8988T (cell line): ENCODE measurements at regions not wholly inside any gene's neighbourhood (a gene's known extent, or its start where the extent isn't known, plus 50 kb on each side); places are given as distances from the start of the nearest gene placed in this dataset.

Experiments used
- DNase-seq: peaks from one replicate; pipeline ENCODE4 v3.0.0; 2011

DNA sequence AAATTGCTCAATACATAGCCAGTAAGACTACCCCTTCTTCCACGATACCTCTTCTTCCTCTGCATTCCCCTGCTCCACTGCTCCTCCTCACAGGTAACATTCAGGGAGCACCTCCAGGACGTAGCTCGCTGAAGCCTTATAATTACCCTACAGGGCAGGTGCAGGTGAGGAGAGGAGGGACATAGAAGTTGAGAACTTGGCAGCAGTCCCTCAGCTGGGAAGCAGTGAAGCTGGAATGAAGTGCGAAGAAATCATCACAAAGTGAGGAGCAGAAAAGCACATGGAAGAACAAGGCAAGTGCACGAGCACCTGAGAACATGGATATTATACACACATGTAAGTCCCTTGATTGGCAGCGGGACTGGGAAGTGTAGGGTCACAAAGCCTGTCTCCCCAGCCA lies 118.2 kb downstream of the HSD17B3 start:
- no peak for DNase-seq

DNA sequence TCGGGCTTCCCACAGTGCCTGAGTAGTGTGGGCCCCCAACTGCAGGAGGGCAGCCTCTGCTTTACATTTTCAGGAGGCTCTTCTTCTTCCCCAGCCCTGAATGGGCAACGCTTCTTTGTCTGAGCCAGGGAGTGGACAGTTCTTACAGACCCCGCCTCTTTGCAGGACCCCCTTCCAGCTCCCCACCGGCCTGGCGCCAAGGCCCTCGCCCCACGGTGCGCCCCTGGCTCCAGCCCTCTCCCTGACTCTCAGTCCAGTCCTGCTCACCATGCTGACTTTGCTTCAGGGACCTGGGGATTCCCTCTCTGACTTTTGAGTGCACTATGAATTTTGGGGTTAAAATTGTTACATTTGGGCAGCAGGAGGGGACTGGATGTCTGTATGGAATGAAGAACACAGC lies 123.8 kb downstream of the HSD17B3 start:
- DNase-seq, result no peak

DNA sequence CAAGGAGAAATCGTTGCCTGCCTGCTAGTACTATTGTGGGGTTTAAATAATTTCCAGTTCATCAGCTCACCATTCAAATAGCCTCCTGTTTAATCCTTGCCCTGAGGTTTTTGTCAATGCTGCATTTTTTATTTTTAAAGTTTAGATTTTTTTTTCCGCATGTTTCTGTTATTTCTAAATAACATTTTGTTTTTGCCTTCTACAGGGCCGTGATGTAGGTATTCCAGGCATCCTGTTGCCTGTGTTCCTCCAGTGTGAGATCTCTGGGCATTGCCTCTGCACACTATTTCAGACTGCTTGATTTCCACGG lies 124.3 kb downstream of the HSD17B3 start:
- DNase-seq, result no peak

DNA sequence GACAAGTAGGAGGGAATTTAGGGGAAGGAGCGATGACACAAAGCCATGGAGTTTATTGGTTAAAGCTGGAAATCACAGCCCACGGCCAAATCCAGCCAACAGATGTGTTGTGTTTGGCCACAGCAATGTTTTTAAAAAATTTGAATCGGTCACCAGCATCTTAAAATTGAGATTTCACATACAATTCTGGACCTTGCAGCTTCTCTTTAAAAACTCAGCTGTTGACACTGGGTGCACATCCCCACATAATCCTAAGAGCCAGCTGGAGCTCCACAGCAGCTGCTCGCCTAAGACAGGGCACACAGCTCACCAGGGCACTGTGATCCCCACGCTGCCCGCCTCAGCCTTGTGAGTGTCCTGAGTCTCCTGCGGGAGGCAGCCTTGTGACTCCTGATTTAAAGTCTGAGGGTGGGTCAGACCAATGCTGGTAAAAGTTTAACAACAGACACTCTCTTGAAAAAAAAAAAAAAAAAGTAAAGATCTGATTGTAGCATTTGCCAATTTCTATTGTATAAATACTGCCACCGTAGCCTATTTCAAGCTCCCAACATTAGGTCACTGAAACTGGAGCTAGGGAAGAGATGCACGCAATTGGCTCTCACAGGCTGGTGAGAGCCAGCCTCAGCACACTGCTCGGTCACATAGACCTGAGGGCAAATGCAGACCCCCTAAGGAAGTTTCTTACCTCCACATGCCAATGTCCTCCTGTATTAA lies 124.8 kb downstream of the HSD17B3 start:
- DNase-seq, result no peak

DNA sequence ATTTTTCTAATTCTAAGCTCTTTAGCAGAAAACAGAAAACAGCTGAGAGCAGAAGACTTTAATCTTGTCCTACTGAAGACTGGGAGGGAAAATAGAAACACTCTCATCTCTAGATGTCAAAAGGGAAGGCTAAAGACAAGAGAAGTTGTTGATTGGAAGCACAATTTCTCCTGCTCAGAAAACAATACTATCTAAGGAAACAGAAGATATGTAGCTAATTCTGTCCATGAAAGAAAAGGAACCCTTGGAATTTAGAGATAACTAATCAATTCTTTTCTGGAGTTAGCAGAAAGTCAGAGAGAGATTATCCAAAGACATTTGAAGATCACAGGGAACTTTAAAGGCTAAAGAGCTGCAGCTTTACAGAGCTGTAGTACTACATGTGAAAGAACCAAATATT lies 126.2 kb downstream of the HSD17B3 start:
- no peak for DNase-seq

DNA sequence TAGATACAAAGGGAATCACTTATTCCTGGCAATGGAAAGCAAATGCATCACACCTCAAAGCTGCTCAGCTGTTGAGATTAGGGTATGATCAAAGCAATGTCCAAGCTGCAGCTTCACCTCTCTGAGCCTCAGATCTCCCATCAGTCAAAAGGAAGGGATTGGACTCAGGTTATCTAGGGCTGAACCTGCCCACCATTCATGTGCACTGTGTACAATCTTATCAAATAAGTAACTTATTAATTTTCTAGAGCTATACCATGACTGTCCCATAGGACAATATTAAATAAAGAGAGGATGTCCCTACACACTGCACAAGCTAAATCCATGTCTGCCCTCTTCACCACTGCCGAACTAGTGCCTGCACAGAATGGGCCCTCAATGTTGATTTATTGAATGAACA lies 127.0 kb downstream of the HSD17B3 start:
- no peak for DNase-seq

DNA sequence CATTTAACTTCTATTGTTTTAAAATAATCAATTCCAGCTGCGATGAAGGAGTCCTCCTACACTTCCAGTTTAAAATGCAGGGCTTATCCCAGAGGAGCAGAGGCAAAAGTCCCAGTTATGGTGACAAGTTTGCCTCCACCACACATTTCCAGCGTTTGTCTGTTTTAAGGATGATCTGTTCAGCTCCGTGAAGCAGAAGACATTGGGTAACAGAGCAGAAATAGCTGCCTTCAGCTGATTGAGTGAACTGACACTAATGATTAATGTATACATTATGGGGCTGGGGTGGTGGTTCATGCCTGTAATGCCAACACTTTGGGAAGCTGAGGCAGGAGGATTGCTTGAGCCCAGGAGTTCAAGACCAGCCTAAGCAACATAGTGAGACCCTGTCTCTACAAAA lies 127.6 kb downstream of the HSD17B3 start:
- no peak for DNase-seq

DNA sequence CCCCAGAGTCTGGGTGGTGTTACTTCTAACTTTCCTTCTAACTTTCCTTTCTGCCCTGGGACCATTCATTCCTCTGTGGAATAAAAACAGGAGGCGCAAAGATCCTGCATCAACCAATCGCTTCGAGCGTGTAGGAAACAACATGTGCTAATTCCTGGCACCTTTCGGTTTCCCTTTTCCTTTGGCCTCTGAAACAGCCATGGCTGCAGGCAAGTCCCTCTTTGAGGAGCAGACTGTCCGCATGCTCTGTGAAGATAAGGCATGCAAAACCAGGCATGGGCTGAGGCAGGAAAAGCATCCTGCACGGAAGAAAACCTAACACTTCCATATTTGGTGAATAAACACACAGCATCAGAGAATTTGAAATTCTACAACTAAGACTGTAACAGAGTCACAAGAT lies 128.3 kb downstream of the HSD17B3 start:
- DNase-seq, result no peak

DNA sequence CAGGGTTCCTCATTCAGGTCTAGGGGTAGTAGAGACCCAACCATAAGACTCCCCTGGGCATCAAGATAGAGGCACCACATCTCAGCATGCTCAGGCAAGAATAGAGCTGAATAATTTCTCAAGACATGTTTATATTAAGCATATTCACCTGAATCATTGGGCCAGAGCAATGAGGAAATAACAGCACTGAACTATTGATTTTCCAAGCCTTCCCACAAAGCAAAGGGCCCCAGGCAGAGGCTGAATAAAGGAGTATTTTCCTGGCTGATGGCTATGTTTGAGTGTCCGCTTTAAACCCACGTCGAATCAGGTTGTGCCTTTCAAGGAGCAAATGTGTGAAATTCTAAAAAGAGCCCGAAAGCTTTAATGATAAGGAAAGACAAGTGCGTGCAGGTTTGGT lies 129.2 kb downstream of the HSD17B3 start:
- DNase-seq, result no peak

DNA sequence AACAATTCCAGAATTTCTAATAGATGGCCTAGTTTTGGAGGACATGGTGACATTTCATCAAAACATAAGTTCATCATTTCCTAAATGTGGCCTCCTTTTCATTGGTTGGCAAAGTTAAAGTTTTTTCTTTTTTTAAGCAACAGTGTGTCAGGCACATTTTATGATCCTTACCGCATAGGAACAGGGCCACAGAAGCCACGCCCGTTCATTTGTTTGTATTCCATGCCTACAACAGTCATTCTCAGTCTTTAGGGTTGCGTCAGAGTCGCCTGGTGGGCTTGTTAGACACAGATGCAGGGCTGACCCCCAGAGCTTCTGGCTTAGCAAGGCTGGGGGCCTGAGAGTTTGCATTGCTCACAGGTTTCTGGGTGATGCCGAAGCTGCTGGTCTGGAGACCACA lies 130.2 kb downstream of the HSD17B3 start:
- no peak for DNase-seq

DNA sequence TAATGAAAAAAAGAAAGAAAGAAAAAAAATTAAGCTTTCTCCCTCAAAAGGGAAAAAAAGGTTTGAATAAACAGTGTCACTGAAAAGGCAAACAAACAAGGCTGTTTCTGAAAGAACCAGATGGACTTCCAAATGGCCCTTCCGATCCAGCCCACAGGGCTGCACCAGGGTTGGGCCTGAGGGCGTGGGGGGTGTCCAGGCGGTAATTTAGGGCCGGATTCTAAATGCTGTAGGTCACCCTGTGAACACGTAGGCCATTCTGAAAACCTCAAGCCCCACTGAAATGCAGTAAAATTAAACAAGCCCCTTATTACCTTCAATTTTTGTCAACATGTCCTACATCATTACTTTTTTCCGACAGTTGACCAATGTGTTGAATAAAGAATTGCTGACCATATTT lies 132.1 kb downstream of the HSD17B3 start:
- no peak for DNase-seq

DNA sequence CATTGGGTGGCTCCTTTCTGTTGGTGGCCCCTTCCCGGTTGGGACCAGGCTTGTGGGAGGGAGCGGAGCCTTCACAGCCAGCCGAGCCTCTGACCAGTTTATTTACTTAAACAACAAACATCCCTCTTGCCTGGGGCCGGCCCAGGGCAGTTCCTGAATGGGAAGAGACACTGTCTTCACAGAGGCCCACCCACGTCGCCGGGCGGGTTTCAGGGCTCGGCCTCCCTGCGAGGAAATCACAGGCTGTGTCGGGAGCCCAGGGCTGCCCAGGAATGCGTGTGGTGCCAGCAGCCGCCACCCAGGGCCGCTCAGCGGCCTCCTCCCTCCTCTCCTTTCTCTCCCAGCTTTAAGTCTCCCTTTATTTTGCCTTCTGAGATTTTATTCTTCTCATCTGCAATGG lies 132.5 kb downstream of the HSD17B3 start:
- DNase-seq, result no peak

DNA sequence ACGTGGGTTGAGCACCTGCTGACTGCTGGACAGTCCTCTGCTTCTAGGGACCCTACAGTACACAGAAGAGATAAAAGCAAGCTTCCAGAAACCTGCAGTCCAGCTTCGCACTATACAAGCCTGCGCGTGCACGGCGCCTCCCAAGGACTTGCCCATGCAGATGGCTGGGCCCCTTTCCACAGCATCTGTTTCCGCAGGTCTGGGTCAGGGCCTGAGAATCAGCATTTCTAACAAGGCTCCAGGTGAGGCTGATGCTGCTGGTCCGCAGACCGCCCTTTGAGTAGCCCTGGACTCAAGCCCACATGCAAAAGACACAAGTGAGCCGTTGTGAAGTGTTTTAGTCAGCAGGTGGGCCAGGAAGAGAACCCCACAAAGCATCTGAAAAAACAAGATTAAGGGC lies 133.1 kb downstream of the HSD17B3 start:
- no peak for DNase-seq

DNA sequence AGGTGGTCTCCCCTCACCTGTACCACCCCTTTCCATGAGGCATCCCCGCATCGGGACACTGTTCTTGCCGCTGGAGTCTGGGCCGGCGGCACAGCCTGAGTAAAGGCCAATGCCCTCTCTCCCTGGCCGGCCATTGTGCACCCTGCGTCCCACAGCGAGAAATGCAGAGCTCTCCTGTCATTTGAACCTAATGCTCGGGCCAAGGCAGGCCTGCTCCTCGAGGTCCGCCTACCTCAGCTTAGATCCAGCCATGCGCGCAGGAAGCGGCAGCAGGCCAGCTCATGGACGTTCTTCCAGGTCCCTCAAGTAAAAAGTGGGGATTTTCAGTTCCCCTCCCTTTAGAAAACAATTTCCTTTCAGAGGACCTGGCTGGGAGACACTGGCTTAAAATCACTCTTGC lies 135.0 kb downstream of the HSD17B3 start:
- no peak for DNase-seq

DNA sequence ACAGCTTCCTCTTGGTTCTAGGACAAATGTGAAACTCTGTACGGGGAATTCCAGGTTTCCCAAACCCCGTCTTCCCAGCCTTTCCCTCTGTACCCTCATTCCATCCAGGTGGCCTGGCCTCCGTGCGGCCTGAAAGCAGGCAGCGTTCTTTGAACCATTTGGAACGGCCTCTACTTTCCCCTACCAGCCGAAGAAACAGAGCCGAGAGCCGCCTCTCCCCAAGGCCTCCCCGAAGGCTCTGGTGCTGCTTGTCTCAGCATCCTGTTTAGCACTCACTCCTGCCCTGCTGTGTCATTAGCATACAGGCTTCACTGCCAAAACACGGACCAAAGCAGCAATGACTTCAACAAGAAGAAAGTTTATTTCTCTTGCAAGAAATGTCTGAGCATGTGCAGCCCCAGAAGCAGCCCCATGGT lies 137.7 kb downstream of the HSD17B3 start:
- DNase-seq, result no peak

DNA sequence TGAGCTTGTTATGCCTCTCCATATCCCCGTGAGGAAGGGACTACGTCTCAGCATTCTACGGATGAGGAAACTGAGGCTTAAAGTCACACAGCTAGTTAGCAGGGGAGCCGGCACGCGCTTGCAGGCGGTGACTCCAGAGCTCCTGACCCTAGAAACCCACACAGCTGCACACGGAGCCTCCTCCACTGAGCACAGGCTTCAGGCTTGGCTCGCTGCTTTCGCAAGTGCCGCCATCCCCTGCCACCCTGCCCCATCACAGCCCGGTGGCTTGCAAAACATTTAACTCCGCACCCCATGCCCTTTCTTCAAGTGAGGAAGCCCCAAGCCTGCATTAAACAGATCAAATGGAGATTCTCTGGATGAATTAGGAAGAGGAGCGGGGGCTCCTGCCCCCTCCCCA lies 138.3 kb downstream of the HSD17B3 start:
- DNase-seq, result no peak

DNA sequence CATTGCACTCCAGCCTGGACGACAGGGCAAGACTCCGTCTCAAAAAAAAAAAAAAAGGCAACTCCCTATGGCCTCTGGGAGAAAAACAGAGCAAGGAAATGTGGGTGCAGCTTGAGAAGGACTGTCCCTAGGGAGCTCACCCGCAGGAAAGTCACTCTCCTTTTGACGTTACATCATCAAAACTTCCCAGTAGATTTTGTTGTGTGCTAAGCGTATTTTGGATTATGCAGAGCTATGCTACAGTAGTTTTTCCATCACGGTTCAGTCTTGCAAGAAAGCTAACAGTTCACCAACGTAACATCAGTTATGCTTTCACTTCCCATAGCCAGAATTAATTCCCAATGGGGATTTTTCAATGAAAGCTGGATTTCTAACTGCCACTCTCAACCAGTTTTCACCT lies 138.8 kb downstream of the HSD17B3 start:
- no peak for DNase-seq

DNA sequence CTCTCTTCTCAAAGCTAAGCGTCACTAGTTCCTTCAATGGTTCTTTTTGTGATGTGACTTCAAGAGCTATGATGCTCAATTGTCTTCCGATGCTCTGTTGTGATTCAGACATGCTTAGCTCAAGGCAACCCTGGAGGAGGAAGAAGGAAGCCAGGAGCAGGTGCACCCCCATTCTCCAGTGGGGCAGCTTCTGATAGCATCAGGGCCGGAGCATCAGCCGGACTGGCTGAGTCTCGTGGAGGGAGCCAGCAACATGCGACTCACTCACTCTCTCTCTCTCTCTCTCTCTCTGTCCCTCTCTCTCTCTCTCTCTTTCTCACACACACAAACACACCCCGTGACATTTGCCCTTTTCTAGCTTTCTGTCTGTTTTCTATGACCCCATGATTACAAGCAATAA lies 140.2 kb downstream of the HSD17B3 start:
- DNase-seq, result no peak

DNA sequence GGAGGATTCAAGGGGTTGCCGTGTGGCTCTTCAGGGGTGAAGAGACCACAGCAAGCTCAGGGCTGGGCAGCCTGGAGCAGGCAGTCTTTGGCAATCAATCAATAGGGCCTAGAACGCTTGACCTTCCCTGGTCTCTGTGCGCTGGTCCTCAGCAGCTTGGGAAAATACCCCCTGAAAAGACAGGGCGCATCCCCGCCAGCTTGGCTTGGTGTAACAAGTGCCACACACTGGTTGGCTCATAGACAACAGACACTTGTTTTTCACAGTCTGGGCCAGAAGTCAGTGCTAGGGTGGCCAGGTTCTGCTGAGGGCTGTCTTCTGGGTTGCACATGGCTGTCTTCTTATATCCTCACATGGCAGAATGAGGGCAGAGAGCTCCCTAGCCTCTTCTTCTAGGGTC lies 141.1 kb downstream of the HSD17B3 start:
- no peak for DNase-seq

DNA sequence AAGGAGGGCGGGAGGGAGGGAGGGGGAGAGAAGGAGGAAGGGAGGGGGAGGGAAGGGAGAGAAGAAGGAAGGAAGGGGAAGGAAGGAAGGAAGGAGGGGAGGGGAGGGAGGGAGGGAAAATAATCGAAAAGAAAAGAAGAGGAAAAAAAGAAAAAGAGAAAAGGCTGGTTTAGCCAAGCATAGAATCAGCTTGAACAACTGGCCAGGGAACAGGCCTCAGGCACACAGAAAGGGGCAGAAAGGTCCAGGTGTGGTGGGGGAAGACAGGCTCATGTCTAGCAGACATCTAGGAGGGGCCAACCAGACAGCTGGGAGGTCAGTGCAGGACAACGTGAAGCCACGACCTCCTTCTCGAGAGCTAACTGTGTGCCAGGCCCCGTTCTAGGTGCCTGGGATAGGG lies 141.8 kb downstream of the HSD17B3 start:
- DNase-seq, result no peak

DNA sequence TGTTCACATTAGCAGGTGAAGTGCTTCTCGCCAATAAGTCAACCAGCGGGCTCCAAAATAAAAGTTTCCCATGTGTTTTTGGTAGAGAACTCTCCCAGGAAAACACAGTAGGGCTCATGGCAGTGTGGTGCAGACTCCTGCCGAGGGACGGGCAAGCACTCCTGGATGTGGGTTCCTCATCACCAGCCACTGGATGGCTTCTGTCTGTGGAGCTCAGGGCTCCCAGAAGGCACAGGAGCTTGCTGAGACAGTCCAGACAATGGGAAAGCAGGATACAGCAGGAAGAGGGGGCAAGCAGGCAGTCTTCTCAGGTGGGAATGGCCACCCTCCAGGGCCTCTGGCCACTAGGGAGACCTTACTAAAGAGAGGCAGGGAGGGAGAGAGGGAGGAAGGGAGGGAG lies 142.4 kb downstream of the HSD17B3 start:
- DNase-seq, result no peak

DNA sequence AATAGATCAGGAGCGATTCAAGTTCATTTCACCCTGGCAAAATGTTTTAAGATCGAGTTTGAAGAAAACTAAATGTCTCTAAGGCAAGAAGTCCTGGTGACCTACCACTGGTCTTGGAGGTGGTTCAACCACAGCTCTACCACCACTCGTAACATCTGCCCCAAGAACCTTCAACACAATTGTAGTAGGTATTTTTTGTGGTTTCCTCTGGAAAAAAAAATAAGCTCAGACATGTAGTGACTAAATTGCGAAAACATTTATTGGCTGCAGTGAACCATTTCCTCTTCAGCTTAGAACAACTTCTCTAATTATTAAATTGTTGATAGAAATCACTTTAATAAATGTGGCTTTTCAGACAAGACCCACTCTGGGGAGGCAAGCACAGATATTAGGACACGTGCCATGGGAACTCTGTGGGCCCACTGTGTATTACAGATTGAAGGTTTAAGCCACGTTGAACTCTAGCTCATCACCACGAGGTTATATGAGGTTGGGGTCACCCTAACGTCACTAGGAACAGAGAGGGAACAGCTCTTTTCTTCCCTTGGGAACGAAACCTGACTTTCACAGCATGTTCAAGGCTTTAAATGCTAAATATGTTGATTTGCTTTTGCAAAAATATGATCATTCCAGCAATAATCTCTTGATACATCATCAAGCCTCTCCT lies 142.9 kb downstream of the HSD17B3 start:
- DNase-seq, result no peak

DNA sequence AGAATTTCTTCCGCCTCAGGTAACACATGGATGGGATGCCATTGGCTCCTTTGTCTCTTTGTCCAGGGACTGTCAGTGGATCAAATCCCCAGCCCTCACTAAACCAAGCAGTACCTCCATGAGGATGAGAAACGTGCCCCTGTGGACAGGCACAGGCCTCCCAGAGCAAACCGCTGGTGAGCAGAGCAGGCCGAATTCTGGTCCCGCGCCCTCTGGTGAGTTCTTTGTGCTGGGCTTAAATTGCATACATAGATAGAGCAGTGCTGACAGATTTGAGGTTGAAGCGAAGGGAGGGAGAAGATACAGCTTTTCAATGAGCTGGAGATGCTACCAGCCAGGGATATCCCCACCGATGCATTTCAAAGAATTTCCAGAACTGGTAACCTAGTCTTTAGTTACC lies 143.8 kb downstream of the HSD17B3 start:
- DNase-seq, result no peak

DNA sequence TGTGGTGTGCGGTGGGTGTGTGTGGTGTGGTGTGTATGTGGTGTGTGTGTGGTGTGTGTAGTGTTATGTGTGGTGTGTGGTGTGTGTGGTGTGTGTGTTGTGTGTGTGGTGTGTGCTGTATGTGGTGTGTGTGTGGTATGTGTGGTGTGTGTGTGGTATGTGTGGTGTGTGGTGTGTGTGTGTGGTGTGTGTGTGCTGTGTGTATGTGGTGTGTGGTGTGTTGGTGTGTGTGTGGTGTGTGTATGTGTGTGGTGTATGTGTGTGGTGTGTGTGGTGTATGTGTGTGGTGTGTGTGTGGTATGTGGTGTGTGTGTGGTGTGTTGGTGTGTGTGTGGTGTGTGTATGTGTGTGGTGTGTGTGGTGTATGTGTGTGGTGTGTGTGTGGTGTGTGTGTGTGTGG lies 144.3 kb downstream of the HSD17B3 start:
- DNase-seq, result no peak
